Suprapubic skin (tissue), 3 donors: ENCODE measurements at regions not wholly inside any gene's neighbourhood (a gene's known extent, or its start where the extent isn't known, plus 50 kb on each side); places are given as distances from the start of the nearest gene placed in this dataset.

Experiments used
- POLR2A ChIP-seq, 2 donors: fragments of 450-650 bp; IDR thresholded peaks; one replicate each; pipeline ENCODE4 v1.6.1; 2017; ENCODE audit warnings: antibody characterized with exemption in 2 of 2, mild to moderate bottlenecking in 2 of 2, moderate library complexity in 2 of 2
- TF ChIP-seq, protein P1 (sequence below), 2 donors: fragments of 200-600 bp in 1 of 2; fragments of 450-650 bp in 1 of 2; sonication (generic) in 1 of 2; IDR thresholded peaks; one replicate each; pipeline ENCODE4 v1.5.1; 2016 to 2019; ENCODE audit warnings: antibody characterized with exemption in 2 of 2, mild to moderate bottlenecking in 1 of 2, moderate library complexity in 1 of 2

DNA sequence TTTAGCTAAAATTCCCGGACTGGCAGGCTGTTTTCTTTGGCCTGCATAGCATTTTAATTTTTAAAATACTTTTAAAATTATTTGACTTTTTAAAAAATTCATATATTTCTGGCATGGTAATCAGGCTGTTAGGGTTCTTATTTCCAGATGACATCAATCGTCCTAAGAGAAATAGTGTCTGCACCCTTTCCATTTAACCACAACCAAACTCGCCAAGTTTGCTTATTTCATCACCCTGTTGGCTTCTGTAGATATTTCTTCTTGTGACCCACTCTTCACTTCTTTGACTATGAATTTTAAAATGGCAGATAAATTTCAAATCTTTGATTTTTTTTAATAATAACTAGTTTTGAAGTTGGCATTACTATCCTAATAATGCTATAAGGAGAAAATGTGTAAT lies 675.7 kb upstream of the FTMT start:
- TF ChIP-seq, protein P1, sequence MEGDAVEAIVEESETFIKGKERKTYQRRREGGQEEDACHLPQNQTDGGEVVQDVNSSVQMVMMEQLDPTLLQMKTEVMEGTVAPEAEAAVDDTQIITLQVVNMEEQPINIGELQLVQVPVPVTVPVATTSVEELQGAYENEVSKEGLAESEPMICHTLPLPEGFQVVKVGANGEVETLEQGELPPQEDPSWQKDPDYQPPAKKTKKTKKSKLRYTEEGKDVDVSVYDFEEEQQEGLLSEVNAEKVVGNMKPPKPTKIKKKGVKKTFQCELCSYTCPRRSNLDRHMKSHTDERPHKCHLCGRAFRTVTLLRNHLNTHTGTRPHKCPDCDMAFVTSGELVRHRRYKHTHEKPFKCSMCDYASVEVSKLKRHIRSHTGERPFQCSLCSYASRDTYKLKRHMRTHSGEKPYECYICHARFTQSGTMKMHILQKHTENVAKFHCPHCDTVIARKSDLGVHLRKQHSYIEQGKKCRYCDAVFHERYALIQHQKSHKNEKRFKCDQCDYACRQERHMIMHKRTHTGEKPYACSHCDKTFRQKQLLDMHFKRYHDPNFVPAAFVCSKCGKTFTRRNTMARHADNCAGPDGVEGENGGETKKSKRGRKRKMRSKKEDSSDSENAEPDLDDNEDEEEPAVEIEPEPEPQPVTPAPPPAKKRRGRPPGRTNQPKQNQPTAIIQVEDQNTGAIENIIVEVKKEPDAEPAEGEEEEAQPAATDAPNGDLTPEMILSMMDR (IDR thresholded peaks at IDR 0.05) = no peak
- no peak for TF ChIP-seq POLR2A (IDR thresholded peaks at IDR 0.05)
